22Rv1 (cell line): ENCODE measurements at regions not wholly inside any gene's neighbourhood (a gene's known extent, or its start where the extent isn't known, plus 50 kb on each side); places are given as distances from the start of the nearest gene placed in this dataset.
"Not testable (repeated sequence)": the region's sequence is repeated elsewhere in the genome, so short reads cannot be mapped to it uniquely, and the experiment has no call there.

Source experiments
- H3K27ac ChIP-seq: fragments of 450-650 bp; 2 replicates; pipeline ENCODE4 v1.5.1; 2017
- CTCF ChIP-seq: fragments of 450-650 bp; IDR thresholded peaks from 2 replicates; pipeline ENCODE4 v1.5.1; 2017; ENCODE audit warnings: mild to moderate bottlenecking
- ZFX ChIP-seq: fragments of 450-650 bp; IDR thresholded peaks from 2 replicates; pipeline ENCODE4 v1.6.1; 2017; ENCODE audit warnings: antibody characterized with exemption, borderline replicate concordance

DNA sequence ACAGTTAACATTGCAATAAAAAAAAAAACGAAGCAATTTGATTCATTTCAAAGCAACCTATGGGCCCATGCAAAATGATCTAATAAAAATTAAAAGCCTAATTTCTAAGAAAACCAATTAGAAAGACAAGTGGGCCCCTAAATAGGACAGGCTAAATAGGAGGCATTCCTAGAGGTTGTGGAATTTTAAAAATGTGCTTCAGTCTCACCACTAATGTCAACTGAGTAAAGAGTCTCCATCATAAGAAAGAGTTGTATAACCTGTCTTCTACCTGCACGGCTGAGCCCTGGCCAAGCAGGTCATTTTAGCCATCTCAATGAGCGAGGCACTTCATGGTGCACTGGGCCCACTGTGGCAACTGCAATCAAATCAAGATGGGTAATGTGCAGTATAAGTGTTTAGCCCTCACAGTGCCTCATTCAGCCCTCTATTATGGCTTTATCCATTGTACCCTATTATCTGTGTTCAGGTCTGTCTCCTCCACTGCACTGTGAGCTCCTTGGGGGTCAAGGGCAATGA, 76.4 kb downstream of the PRSS23 start:
- H3K27ac ChIP-seq = no peak overlapping the region
- TF ChIP-seq CTCF = no peak
- no peak for TF ChIP-seq ZFX

DNA sequence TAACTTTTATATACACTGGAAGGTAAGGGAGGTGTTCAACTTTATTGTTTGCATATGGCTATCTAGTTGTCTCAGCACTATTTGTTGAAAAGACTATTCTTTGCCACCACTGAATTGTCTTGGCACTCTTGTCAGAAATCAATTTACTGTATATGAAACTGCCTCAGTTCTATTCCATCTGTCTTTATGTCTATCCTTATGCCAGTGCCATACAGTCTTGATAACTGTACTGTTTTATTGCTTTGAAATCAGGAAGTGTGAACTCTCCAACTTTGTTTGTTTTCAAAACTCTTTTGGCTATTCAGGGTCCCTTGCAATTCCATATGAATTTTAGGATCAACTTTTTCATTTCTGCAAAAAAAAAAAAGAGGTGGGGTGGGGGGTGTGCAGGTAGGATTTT, 77.2 kb downstream of the PRSS23 start:
- TF ChIP-seq CTCF (no peak), ZFX (no peak)
- no peak overlapping the region for H3K27ac ChIP-seq

GRCh38 chr11:86879241-86879640, 76.0 kb downstream of the FZD4 start:
- H3K27ac ChIP-seq = not testable (repeated sequence)

GRCh38 chr11:86885311-86885710, 69.9 kb downstream of the FZD4 start:
- TF ChIP-seq ZFX (no peak), CTCF (no peak)
- H3K27ac ChIP-seq = no peak overlapping the region

DNA sequence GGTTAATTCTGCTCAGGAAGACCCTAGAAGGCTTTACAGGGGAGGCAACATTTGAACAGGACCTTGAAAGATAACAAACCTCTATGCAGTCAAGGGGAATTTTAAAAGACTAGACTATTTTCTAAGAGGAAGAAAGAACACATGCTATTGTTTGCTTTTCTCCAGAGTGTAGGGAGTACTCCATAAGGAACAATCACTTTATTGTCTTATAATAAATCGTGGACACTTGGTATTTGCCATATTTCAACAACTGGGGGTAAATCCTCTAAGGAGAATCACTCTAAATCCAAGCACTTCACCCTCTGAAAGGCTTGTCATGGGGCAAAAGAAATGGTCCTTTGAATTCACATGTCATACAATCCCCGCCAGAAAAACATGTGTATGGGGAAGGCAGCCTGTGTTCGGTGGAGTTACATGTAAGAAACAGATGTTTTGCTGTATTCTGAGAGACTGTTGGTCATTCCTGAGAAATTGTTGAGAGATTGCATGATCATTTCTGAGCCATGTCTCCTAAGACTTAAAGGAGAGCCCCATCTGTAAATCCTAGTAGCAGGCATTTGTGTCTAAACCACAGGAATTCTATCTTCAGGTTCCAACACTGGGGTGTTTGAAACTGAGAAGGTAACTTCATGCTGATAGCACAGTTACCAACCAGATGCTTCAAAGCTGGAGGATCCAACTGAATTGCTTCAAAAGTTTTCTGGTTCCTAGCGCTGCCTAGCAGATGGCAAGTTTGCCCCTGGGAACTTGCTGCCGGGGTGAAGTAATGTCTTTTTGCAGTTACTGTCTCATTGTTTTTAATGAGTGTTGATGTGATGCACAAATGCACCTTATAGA, 66.8 kb downstream of the FZD4 start:
- TF ChIP-seq CTCF = no peak
- TF ChIP-seq ZFX = no peak

GRCh38 chr11:86889001-86889341, 66.2 kb downstream of the FZD4 start:
- H3K27ac ChIP-seq = no peak overlapping the region
- TF ChIP-seq ZFX = no peak
- no peak for TF ChIP-seq CTCF

More for the DNA sequence above, 66.8 kb downstream of the FZD4 start:
- no peak overlapping the region for H3K27ac ChIP-seq

GRCh38 chr11:86891036-86891435, 64.2 kb downstream of the FZD4 start:
- TF ChIP-seq ZFX (no peak), CTCF (no peak)

DNA sequence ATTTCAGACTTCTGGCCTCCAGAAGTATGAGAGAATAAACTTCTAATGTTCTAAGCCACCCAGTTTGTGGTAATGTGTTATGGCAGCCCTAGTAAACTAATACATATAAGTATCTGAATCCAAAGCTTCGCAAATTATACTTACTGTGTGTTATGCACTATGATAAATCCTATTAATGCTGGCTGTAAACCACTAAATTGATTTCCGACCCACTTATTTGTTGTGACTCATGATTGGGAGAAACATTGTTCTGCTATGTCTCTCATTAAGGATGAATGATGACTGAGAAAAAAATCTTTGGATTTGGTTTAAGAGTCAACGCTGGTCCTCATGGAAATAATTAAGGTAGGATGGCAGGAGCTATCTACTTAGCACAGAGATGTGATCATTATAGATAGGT, 62.0 kb downstream of the FZD4 start:
- TF ChIP-seq ZFX = no peak
- no peak for TF ChIP-seq CTCF
- H3K27ac ChIP-seq = no peak overlapping the region

More at GRCh38 chr11:86891036-86891435, 64.2 kb downstream of the FZD4 start:
- H3K27ac ChIP-seq = no peak overlapping the region
